Liver (tissue), 8 donors: ENCODE measurements at regions not wholly inside any gene's neighbourhood (a gene's known extent, or its start where the extent isn't known, plus 50 kb on each side); places are given as distances from the start of the nearest gene placed in this dataset.

Source experiments
- DNase-seq: peaks from one replicate; pipeline ENCODE4 v3.0.0-alpha.2; 2017; ENCODE audit warnings: low spot score
- H3K27ac ChIP-seq, 2 donors: one replicate each; pipeline ENCODE4 v1.7.0; 2013; ENCODE audit warnings: inconsistent platforms in 2 of 2, low read length in 2 of 2, control low read depth in 1 of 2, low read depth in 1 of 2, mild to moderate bottlenecking in 1 of 2
- H3K27me3 ChIP-seq, 4 donors: one replicate each; pipeline versions ENCODE4 v1.6.1 to v1.7.0; 2013; ENCODE audit warnings: low read length in 3 of 4, inconsistent platforms in 1 of 4, mild to moderate bottlenecking in 1 of 4, moderate library complexity in 1 of 4; ENCODE audit not compliant: control insufficient read depth in 4 of 4, insufficient read depth in 4 of 4
- H3K36me3 ChIP-seq, 4 donors: one replicate each; pipeline versions ENCODE4 v1.6.1 to v1.7.0; 2013; ENCODE audit warnings: low read length in 3 of 4, mild to moderate bottlenecking in 3 of 4, low read depth in 1 of 4, moderate library complexity in 1 of 4; ENCODE audit not compliant: control insufficient read depth in 4 of 4, insufficient read depth in 3 of 4
- H3K4me1 ChIP-seq, 4 donors: one replicate each; pipeline versions ENCODE4 v1.6.1 to v1.7.0; 2013; ENCODE audit warnings: low read length in 3 of 4, mild to moderate bottlenecking in 3 of 4, moderate library complexity in 1 of 4; ENCODE audit not compliant: control insufficient read depth in 4 of 4, insufficient read depth in 4 of 4
- H3K4me3 ChIP-seq, 3 donors: one replicate each; pipeline versions ENCODE4 v1.6.1 to v1.7.0; 2013; ENCODE audit warnings: low read length in 3 of 3, control low read depth in 1 of 3, low read depth in 1 of 3, mild to moderate bottlenecking in 1 of 3
- H3K9ac ChIP-seq, 2 donors: one replicate each; pipeline ENCODE4 v1.7.0; 2013; ENCODE audit warnings: low read length in 2 of 2, mild to moderate bottlenecking in 2 of 2, moderate library complexity in 2 of 2, control low read depth in 1 of 2, low read depth in 1 of 2
- H3K9me3 ChIP-seq, 4 donors: one replicate each; pipeline versions ENCODE4 v1.6.1 to v1.7.0; 2013; ENCODE audit warnings: low read length in 3 of 4; ENCODE audit not compliant: control insufficient read depth in 4 of 4
- EGR1 ChIP-seq, 2 donors: IDR thresholded peaks; 2 replicates each; pipeline ENCODE4 v1.6.1; 2016 to 2018; ENCODE audit warnings: antibody characterized with exemption in 2 of 2, low read depth in 2 of 2
- FOXA1 ChIP-seq: IDR thresholded peaks from 2 replicates; pipeline ENCODE4 v1.6.1; 2016; ENCODE audit warnings: antibody characterized with exemption
- FOXA2 ChIP-seq: IDR thresholded peaks from 2 replicates; pipeline ENCODE4 v1.6.1; 2016; ENCODE audit warnings: antibody characterized with exemption
- GABPA ChIP-seq, 2 donors: IDR thresholded peaks in 1 of 2; conservative IDR thresholded peaks in 1 of 2; 2 replicates each; pipeline ENCODE4 v1.6.1; 2016; ENCODE audit warnings: antibody characterized with exemption in 2 of 2, mild to moderate bottlenecking in 1 of 2, moderate library complexity in 1 of 2
- HNF4A ChIP-seq, 2 donors: conservative IDR thresholded peaks; 2 replicates each; pipeline ENCODE4 v1.6.1; 2016; ENCODE audit warnings: antibody characterized with exemption in 2 of 2, mild to moderate bottlenecking in 2 of 2
- HNF4G ChIP-seq: IDR thresholded peaks from 2 replicates; pipeline ENCODE4 v1.6.1; 2016; ENCODE audit warnings: antibody characterized with exemption
- JUND ChIP-seq, 2 donors: IDR thresholded peaks; 2 replicates each; pipeline ENCODE4 v1.6.1; 2016; ENCODE audit warnings: antibody characterized with exemption in 2 of 2
- NR2F2 ChIP-seq: IDR thresholded peaks from 2 replicates; pipeline ENCODE4 v1.6.1; 2016; ENCODE audit warnings: antibody characterized with exemption
- RXRA ChIP-seq, 2 donors: IDR thresholded peaks; 2 replicates each; pipeline ENCODE4 v1.6.1; 2017 to 2018; ENCODE audit warnings: antibody characterized with exemption in 2 of 2, mild to moderate bottlenecking in 1 of 2
- SP1 ChIP-seq: IDR thresholded peaks from 2 replicates; pipeline ENCODE4 v1.6.1; 2018; ENCODE audit warnings: antibody characterized with exemption, mild to moderate bottlenecking
- TAF1 ChIP-seq: conservative IDR thresholded peaks from 2 replicates; pipeline ENCODE4 v1.6.1; 2016; ENCODE audit warnings: antibody characterized with exemption, mild to moderate bottlenecking
- YY1 ChIP-seq: IDR thresholded peaks from 2 replicates; pipeline ENCODE4 v1.6.1; 2016; ENCODE audit warnings: antibody characterized with exemption, mild to moderate bottlenecking
- WGBS: extraction: QIAGEN DNeasy Blood & Tissue Kit; methylation state at CpG from one replicate; pipeline ENCODE4 v1.1.7; 2013; 5-methylcytosine and 5-hydroxymethylcytosine counted together
- TF ChIP-seq, protein P1 (sequence below): IDR thresholded peaks from 2 replicates; pipeline ENCODE4 v1.6.1; 2016; ENCODE audit warnings: antibody characterized with exemption
- TF ChIP-seq, protein P2 (sequence below): IDR thresholded peaks from 2 replicates; pipeline ENCODE4 v1.6.1; 2016; ENCODE audit warnings: antibody characterized with exemption, mild to moderate bottlenecking
- TF ChIP-seq, protein P3 (sequence below): fragments of 150-350 bp; IDR thresholded peaks from 2 replicates; pipeline ENCODE4 v1.5.1; 2017; ENCODE audit warnings: improper control_type of control experiment, low read depth, low read length; ENCODE audit not compliant: missing input control
- donor health status: healthy.
- donor health status: healthy.
- donor health status: healthy.
- donor health status: healthy.
- donor health status: healthy.

DNA sequence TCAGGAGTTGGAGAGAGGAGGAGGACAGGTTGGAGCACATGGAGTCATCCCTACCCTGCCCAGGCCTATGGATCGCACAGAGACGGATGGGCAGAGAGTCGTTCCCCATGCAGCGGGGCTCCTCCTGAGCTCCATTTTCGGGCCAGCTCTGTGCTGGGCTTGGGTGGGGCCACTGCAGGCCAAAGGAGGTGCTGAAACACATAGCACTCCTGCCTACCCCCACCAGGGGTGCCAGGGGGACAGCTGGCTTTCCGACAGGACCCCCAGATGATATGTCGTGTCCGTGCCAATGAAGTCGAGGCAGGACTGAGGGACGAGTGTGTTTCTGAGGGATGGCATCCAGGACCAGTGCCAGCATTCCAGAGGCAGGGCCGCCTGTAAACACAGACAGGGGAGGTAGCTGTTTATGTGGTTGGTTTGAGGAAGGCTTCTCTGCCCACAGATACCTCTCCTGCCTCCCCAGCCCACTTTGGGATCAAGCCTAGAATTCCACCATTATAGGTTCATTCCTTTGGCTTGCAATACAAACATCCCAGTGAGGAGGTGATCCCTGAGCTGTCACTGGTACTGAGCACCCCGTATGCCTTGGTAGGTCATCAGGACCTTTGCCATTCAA lies 116.6 kb downstream of the GLI2 start:
- no peak for DNase-seq
- TF ChIP-seq GABPA (IDR thresholded peaks at IDR 0.05 in 1 of 2, conservative IDR thresholded peaks at IDR 0.05 in 1 of 2): no peak
- TF ChIP-seq EGR1 (IDR thresholded peaks at IDR 0.05; ENCODE audit: low read depth in 2 of 2): no peak
- no peak for TF ChIP-seq SP1
- TF ChIP-seq FOXA1: no peak
- H3K9ac ChIP-seq: no peak overlapping the region
- peaks cover 0 to 2% (median 0%) of the 10 kb centered on the region in 4 donors for H3K9me3 ChIP-seq
- 91% methylated on average over 12 of the region's 12 CpGs for WGBS
- no peak overlapping the region for H3K4me3 ChIP-seq
- no peaks in the 10 kb centered on the region for H3K4me1 ChIP-seq
- H3K36me3 ChIP-seq: peaks cover 0 to 2% (median 0%) of the 10 kb centered on the region in 4 donors
- H3K27me3 ChIP-seq: no peaks in the 10 kb centered on the region
- no peak overlapping the region for H3K27ac ChIP-seq

DNA sequence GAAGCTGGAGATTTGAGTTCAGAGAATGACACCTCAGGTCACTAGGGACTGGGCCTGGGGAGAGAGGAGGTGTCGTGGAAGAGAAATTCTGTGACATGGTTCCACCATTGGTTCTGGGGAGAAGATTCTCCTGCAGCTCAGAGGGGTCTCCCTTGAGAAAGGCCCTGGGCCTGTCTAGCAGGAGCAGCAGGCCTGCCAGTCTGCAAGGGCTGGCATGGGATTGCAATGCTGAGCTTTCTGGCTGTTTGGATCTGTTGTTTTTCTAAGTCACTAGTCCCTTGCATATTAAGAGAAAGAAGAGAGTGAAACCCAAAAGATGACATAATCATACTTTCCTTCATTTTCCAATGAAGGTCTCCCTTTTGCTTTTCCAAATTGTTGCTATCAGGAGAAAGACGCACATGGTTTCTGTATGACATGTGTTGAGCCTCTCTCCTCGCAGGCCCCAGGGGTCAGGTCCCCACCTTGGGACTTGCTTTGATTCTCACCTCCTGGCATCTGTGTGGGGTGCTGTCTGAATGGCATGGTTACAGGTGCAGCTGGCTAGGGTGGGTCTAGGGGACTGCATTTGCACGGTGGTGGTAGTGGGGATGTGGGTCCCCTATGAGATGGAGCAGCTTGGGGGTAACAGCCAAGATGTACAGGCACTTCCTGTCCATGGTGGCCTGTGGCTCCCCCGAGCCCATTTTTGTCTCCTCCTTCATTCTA lies 117.8 kb downstream of the GLI2 start:
- H3K9me3 ChIP-seq: peaks cover 0 to 2% (median 0%) of the 10 kb centered on the region in 4 donors
- WGBS: 82% methylated on average over 5 of the region's 5 CpGs
- H3K4me1 ChIP-seq: no peaks in the 10 kb centered on the region
- no peak overlapping the region for H3K4me3 ChIP-seq
- peaks cover 0 to 2% (median 0%) of the 10 kb centered on the region in 4 donors for H3K36me3 ChIP-seq
- H3K27ac ChIP-seq: no peak overlapping the region
- no peak for DNase-seq
- H3K27me3 ChIP-seq: no peaks in the 10 kb centered on the region
- H3K9ac ChIP-seq: no peak overlapping the region
- TF ChIP-seq NR2F2: no peak
- no peak for TF ChIP-seq HNF4G
- TF ChIP-seq, protein P1, sequence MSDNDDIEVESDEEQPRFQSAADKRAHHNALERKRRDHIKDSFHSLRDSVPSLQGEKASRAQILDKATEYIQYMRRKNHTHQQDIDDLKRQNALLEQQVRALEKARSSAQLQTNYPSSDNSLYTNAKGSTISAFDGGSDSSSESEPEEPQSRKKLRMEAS: no peak
- no peak for TF ChIP-seq EGR1 (IDR thresholded peaks at IDR 0.05; ENCODE audit: low read depth in 2 of 2)
- TF ChIP-seq FOXA2: no peak
- no peak for TF ChIP-seq FOXA1
- TF ChIP-seq, protein P2, sequence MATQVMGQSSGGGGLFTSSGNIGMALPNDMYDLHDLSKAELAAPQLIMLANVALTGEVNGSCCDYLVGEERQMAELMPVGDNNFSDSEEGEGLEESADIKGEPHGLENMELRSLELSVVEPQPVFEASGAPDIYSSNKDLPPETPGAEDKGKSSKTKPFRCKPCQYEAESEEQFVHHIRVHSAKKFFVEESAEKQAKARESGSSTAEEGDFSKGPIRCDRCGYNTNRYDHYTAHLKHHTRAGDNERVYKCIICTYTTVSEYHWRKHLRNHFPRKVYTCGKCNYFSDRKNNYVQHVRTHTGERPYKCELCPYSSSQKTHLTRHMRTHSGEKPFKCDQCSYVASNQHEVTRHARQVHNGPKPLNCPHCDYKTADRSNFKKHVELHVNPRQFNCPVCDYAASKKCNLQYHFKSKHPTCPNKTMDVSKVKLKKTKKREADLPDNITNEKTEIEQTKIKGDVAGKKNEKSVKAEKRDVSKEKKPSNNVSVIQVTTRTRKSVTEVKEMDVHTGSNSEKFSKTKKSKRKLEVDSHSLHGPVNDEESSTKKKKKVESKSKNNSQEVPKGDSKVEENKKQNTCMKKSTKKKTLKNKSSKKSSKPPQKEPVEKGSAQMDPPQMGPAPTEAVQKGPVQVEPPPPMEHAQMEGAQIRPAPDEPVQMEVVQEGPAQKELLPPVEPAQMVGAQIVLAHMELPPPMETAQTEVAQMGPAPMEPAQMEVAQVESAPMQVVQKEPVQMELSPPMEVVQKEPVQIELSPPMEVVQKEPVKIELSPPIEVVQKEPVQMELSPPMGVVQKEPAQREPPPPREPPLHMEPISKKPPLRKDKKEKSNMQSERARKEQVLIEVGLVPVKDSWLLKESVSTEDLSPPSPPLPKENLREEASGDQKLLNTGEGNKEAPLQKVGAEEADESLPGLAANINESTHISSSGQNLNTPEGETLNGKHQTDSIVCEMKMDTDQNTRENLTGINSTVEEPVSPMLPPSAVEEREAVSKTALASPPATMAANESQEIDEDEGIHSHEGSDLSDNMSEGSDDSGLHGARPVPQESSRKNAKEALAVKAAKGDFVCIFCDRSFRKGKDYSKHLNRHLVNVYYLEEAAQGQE: no peak
- TF ChIP-seq JUND (IDR thresholded peaks at IDR 0.05): no peak
- TF ChIP-seq HNF4A (conservative IDR thresholded peaks at IDR 0.05): no peak
- TF ChIP-seq YY1: no peak

DNA sequence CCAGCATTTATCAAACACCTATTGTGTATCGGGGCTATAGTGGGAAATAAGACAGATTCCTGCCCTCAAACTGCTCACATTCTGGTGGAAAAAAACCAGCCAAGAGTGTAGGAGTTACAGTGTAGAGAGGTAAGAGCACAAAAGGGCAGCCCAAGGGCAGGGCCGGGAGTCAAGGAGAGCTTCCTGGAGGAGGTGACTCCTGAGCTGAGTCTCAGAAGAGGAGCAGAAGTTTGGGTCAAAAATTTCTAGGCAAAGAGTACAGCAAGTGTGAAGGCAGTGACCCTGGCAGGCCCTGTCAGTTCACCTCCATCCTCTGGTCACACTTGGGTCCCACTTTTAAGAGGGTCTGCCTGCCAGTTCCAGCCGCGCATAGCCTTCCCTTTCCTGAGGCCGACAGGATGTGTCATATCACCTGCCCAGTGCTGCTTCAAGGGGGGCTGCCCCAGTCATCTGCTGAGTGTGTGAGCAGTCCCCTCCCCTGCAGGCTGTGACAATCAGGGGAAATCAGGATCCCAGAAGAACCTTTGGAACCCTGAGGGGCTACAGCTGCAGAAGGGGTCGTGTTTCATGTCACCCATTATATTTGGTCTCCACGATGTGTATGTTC lies 118.4 kb downstream of the GLI2 start:
- no peak overlapping the region for H3K27ac ChIP-seq
- no peak for DNase-seq
- H3K9ac ChIP-seq: no peak overlapping the region
- H3K27me3 ChIP-seq: no peaks in the 10 kb centered on the region
- no peak overlapping the region for H3K4me3 ChIP-seq
- peaks cover 0 to 2% (median 0%) of the 10 kb centered on the region in 4 donors for H3K36me3 ChIP-seq
- no peaks in the 10 kb centered on the region for H3K9me3 ChIP-seq
- WGBS: 55% methylated on average over 7 of the region's 7 CpGs
- H3K4me1 ChIP-seq: no peaks in the 10 kb centered on the region
- no peak for TF ChIP-seq GABPA (IDR thresholded peaks at IDR 0.05 in 1 of 2, conservative IDR thresholded peaks at IDR 0.05 in 1 of 2)
- TF ChIP-seq HNF4A (conservative IDR thresholded peaks at IDR 0.05): no peak
- no peak for TF ChIP-seq SP1
- TF ChIP-seq YY1: no peak
- no peak for TF ChIP-seq TAF1
- TF ChIP-seq, protein P3, sequence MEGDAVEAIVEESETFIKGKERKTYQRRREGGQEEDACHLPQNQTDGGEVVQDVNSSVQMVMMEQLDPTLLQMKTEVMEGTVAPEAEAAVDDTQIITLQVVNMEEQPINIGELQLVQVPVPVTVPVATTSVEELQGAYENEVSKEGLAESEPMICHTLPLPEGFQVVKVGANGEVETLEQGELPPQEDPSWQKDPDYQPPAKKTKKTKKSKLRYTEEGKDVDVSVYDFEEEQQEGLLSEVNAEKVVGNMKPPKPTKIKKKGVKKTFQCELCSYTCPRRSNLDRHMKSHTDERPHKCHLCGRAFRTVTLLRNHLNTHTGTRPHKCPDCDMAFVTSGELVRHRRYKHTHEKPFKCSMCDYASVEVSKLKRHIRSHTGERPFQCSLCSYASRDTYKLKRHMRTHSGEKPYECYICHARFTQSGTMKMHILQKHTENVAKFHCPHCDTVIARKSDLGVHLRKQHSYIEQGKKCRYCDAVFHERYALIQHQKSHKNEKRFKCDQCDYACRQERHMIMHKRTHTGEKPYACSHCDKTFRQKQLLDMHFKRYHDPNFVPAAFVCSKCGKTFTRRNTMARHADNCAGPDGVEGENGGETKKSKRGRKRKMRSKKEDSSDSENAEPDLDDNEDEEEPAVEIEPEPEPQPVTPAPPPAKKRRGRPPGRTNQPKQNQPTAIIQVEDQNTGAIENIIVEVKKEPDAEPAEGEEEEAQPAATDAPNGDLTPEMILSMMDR: no peak
- TF ChIP-seq, protein P2: no peak
- no peak for TF ChIP-seq RXRA (IDR thresholded peaks at IDR 0.05)
- TF ChIP-seq NR2F2: no peak
- TF ChIP-seq FOXA1: no peak
- no peak for TF ChIP-seq HNF4G
